H9 (cell line): ENCODE measurements at regions not wholly inside any gene's neighbourhood (a gene's known extent, or its start where the extent isn't known, plus 50 kb on each side); places are given as distances from the start of the nearest gene placed in this dataset.

Experiments
- DNase-seq: peaks from one replicate; pipeline ENCODE4 v3.0.0-alpha.2; 2017
- H2AFZ ChIP-seq: one replicate; pipeline ENCODE4 v1.6.1; 2013; ENCODE audit warnings: mild to moderate bottlenecking, low read length, control low read depth, moderate library complexity
- H2AK5ac ChIP-seq: 2 replicates; pipeline ENCODE4 v1.6.1; 2013; ENCODE audit warnings: low read length, control low read depth, mixed read lengths; ENCODE audit not compliant: insufficient read length
- H2BK120ac ChIP-seq: one replicate; pipeline ENCODE4 v1.6.1; 2013; ENCODE audit warnings: low read depth, mild to moderate bottlenecking, low read length, control low read depth, inconsistent platforms; ENCODE audit not compliant: poor library complexity, severe bottlenecking
- H2BK12ac ChIP-seq: 2 replicates; pipeline ENCODE4 v1.6.1; 2013; ENCODE audit warnings: low read length, control low read depth, mixed read lengths, low read depth; ENCODE audit not compliant: insufficient read length
- H2BK15ac ChIP-seq: 2 replicates; pipeline ENCODE4 v1.6.1; 2013; ENCODE audit warnings: low read depth, low read length, control low read depth
- H2BK20ac ChIP-seq: one replicate; pipeline ENCODE4 v1.6.1; 2013; ENCODE audit warnings: low read depth, mild to moderate bottlenecking, low read length, control low read depth, inconsistent platforms; ENCODE audit not compliant: poor library complexity, severe bottlenecking
- H2BK5ac ChIP-seq: 2 replicates; pipeline ENCODE4 v1.6.1; 2013; ENCODE audit warnings: low read length, control low read depth, mixed read lengths; ENCODE audit not compliant: insufficient read length
- H3K14ac ChIP-seq: 2 replicates; pipeline ENCODE4 v1.6.1; 2013; ENCODE audit warnings: low read length, control low read depth; ENCODE audit not compliant: insufficient read depth
- H3K18ac ChIP-seq: 2 replicates; pipeline ENCODE4 v1.6.1; 2013; ENCODE audit warnings: low read depth, mild to moderate bottlenecking, mixed read lengths, low read length, control low read depth; ENCODE audit not compliant: insufficient read length
- H3K23ac ChIP-seq: 2 replicates; pipeline ENCODE4 v1.6.1; 2013; ENCODE audit warnings: low read length, control low read depth, mixed read lengths, low read depth; ENCODE audit not compliant: insufficient read length
- H3K23me2 ChIP-seq: 2 replicates; pipeline ENCODE4 v1.6.1; 2013; ENCODE audit warnings: low read depth, mild to moderate bottlenecking, mixed read lengths, low read length, control low read depth; ENCODE audit not compliant: insufficient read length, poor library complexity, severe bottlenecking
- H3K27ac ChIP-seq: 2 replicates; pipeline ENCODE4 v1.5.1; 2013; ENCODE audit warnings: low read length, control low read depth, mixed read lengths, low read depth; ENCODE audit not compliant: insufficient read length
- H3K27me3 ChIP-seq: 2 replicates; pipeline ENCODE4 v1.6.1; 2013; ENCODE audit warnings: low read length, control low read depth, inconsistent platforms; ENCODE audit not compliant: insufficient read depth
- H3K4ac ChIP-seq: 2 replicates; pipeline ENCODE4 v1.6.1; 2013; ENCODE audit warnings: low read depth, mild to moderate bottlenecking, control low read depth, inconsistent platforms, low read length, moderate library complexity
- H3K4me1 ChIP-seq: 2 replicates; pipeline ENCODE4 v1.6.1; 2013; ENCODE audit warnings: low read length, control low read depth, inconsistent platforms; ENCODE audit not compliant: insufficient read depth
- H3K4me2 ChIP-seq: 2 replicates; pipeline ENCODE4 v1.6.1; 2013; ENCODE audit warnings: low read length, control low read depth, mixed read lengths; ENCODE audit not compliant: insufficient read length, insufficient read depth
- H3K56ac ChIP-seq: 2 replicates; pipeline ENCODE4 v1.6.1; 2013; ENCODE audit warnings: low read depth, mild to moderate bottlenecking, mixed read lengths, low read length, control low read depth; ENCODE audit not compliant: insufficient read length
- H3K79me1 ChIP-seq: 2 replicates; pipeline ENCODE4 v1.6.1; 2013; ENCODE audit warnings: low read depth, mild to moderate bottlenecking, moderate library complexity, low read length, control low read depth, inconsistent platforms; ENCODE audit not compliant: insufficient read depth, poor library complexity, severe bottlenecking
- H3K79me2 ChIP-seq: 2 replicates; pipeline ENCODE4 v1.6.1; 2013; ENCODE audit warnings: low read length, control low read depth, inconsistent platforms; ENCODE audit not compliant: insufficient read depth
- H3K9ac ChIP-seq: 2 replicates; pipeline ENCODE4 v1.6.1; 2013; ENCODE audit warnings: low read length, control low read depth, mixed read lengths; ENCODE audit not compliant: insufficient read length; ENCODE audit errors: extremely low read depth
- H3K9me3 ChIP-seq: one replicate; pipeline ENCODE4 v1.6.1; 2013; ENCODE audit warnings: low read depth, low read length, inconsistent platforms; ENCODE audit not compliant: control insufficient read depth
- H3T11ph ChIP-seq: one replicate; pipeline ENCODE4 v1.6.1; 2013; ENCODE audit warnings: mild to moderate bottlenecking, low read length, control low read depth, inconsistent platforms
- H4K20me1 ChIP-seq: one replicate; pipeline ENCODE4 v1.6.1; 2013; ENCODE audit not compliant: control insufficient read depth, insufficient read length, insufficient read depth
- H4K5ac ChIP-seq: 2 replicates; pipeline ENCODE4 v1.6.1; 2013; ENCODE audit warnings: low read depth, mild to moderate bottlenecking, mixed read lengths, low read length, control low read depth; ENCODE audit not compliant: insufficient read length
- H4K8ac ChIP-seq: replicated peaks from 2 replicates; pipeline ENCODE4 v1.6.1; 2013; ENCODE audit warnings: low read length, control low read depth, mixed read lengths, low read depth; ENCODE audit not compliant: insufficient read length
- H4K91ac ChIP-seq: 2 replicates; pipeline ENCODE4 v1.6.1; 2013; ENCODE audit warnings: low read depth, mild to moderate bottlenecking, moderate library complexity, mixed read lengths, low read length, control low read depth; ENCODE audit not compliant: insufficient read length
- H3K27ac Mint-ChIP-seq, 3 experiments: 2 replicates in 2 of 3; 3 replicates in 1 of 3; pipeline ENCODE4 v1.8.0; 2020 to 2021; ENCODE audit warnings: mixed read lengths in 3 of 3, mild to moderate bottlenecking in 1 of 3, moderate library complexity in 1 of 3
- H3K27me3 Mint-ChIP-seq: 2 replicates; pipeline ENCODE4 v1.8.0; 2021; ENCODE audit warnings: low read depth, mild to moderate bottlenecking, moderate library complexity, mixed read lengths
- H3K36me3 Mint-ChIP-seq, 3 experiments: 2 replicates in 2 of 3; 3 replicates in 1 of 3; pipeline ENCODE4 v1.8.0; 2020 to 2021; ENCODE audit warnings: low read depth in 3 of 3, mixed read lengths in 3 of 3; ENCODE audit not compliant: insufficient read depth in 1 of 3
- H3K4me1 Mint-ChIP-seq, 2 experiments: 2 replicates each; pipeline ENCODE4 v1.8.0; 2020; ENCODE audit warnings: mixed read lengths in 2 of 2
- H3K4me3 Mint-ChIP-seq, 2 experiments: 2 replicates in 1 of 2; 3 replicates in 1 of 2; pipeline ENCODE4 v1.8.0; 2020 to 2021; ENCODE audit warnings: mild to moderate bottlenecking in 2 of 2, mixed read lengths in 2 of 2, moderate library complexity in 1 of 2
- H3K9me3 Mint-ChIP-seq, 2 experiments: 2 replicates in 1 of 2; 3 replicates in 1 of 2; pipeline ENCODE4 v1.8.0; 2020; ENCODE audit warnings: mild to moderate bottlenecking in 2 of 2, mixed read lengths in 2 of 2, moderate library complexity in 1 of 2
- WGBS: extraction: QIAGEN DNeasy Blood & Tissue Kit; methylation state at CpG from one replicate; pipeline ENCODE4 v1.1.7; 2013; ENCODE audit warnings: missing lambda C conversion rate, low lambda C conversion rate, mixed read lengths; ENCODE audit not compliant: insufficient read length; ENCODE audit errors: extremely low coverage; 5-methylcytosine and 5-hydroxymethylcytosine counted together
- TF ChIP-seq, protein P1 (sequence below): fragments of 200-600 bp; sonication (generic); conservative IDR thresholded peaks from 3 replicates; pipeline ENCODE4 v1.8.0; 2021; ENCODE audit warnings: antibody characterized with exemption, mild to moderate bottlenecking

DNA sequence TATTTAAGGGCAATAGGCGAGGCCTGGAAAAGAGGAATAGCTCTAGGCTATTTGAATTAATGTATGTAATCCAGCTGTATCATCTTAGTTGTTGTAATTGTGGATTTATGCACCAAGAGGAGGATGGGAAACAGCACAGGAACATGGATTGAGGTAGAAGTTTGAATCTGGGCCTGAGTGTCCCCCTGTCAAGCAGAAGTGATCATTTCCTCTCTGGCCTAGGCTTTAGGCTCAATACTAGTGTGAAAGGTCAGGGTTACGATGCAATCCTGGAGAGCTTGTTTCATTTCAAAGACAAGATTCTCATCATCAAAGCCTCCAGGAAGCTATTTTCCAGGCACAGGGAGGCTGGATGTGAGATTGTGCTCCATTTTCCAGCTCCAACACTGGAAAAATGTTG, 77.9 kb upstream of the HSD17B12 start:
- no CpG with 5 or more reads among the region's 2 CpGs for WGBS
- no peak overlapping the region for H2BK20ac ChIP-seq
- H3K9me3 Mint-ChIP-seq, result no peaks in the 10 kb centered on the region
- no peak overlapping the region for H3K9ac ChIP-seq
- no peak overlapping the region for H2BK12ac ChIP-seq
- H3K4me3 Mint-ChIP-seq, result no peak overlapping the region
- TF ChIP-seq, protein P1, sequence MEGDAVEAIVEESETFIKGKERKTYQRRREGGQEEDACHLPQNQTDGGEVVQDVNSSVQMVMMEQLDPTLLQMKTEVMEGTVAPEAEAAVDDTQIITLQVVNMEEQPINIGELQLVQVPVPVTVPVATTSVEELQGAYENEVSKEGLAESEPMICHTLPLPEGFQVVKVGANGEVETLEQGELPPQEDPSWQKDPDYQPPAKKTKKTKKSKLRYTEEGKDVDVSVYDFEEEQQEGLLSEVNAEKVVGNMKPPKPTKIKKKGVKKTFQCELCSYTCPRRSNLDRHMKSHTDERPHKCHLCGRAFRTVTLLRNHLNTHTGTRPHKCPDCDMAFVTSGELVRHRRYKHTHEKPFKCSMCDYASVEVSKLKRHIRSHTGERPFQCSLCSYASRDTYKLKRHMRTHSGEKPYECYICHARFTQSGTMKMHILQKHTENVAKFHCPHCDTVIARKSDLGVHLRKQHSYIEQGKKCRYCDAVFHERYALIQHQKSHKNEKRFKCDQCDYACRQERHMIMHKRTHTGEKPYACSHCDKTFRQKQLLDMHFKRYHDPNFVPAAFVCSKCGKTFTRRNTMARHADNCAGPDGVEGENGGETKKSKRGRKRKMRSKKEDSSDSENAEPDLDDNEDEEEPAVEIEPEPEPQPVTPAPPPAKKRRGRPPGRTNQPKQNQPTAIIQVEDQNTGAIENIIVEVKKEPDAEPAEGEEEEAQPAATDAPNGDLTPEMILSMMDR, result no peak
- H2AFZ ChIP-seq, result no peak overlapping the region
- H2BK120ac ChIP-seq, result no peak overlapping the region
- H3K79me2 ChIP-seq, result no peaks in the 10 kb centered on the region
- H3K4me1 Mint-ChIP-seq, result no peaks in the 10 kb centered on the region
- no peak overlapping the region for H3K4me2 ChIP-seq
- no peak overlapping the region for H2BK15ac ChIP-seq
- no peak overlapping the region for H4K8ac ChIP-seq
- no peak overlapping the region for H3T11ph ChIP-seq
- no peak overlapping the region for H4K5ac ChIP-seq
- H3K14ac ChIP-seq, result no peak overlapping the region
- H3K4me1 ChIP-seq, result no peaks in the 10 kb centered on the region
- H3K27ac Mint-ChIP-seq, result no peak overlapping the region
- no peak overlapping the region for H2BK5ac ChIP-seq
- no peaks in the 10 kb centered on the region for H3K23me2 ChIP-seq
- no peaks in the 10 kb centered on the region for H3K9me3 ChIP-seq
- H3K27me3 Mint-ChIP-seq, result peaks cover 28% of the 10 kb centered on the region
- H3K18ac ChIP-seq, result no peak overlapping the region
- H3K27ac ChIP-seq, result no peak overlapping the region
- H3K23ac ChIP-seq, result no peak overlapping the region
- H3K4ac ChIP-seq, result no peak overlapping the region
- H2AK5ac ChIP-seq, result no peak overlapping the region
- H3K27me3 ChIP-seq, result no peaks in the 10 kb centered on the region
- no peaks in the 10 kb centered on the region for H3K79me1 ChIP-seq
- H3K36me3 Mint-ChIP-seq, result no peaks in the 10 kb centered on the region
- DNase-seq, result no peak
- no peak overlapping the region for H4K91ac ChIP-seq
- H4K20me1 ChIP-seq, result no peaks in the 10 kb centered on the region
- H3K56ac ChIP-seq, result no peak overlapping the region
